Neuronal stem cell (in vitro differentiated cells): ENCODE measurements at regions not wholly inside any gene's neighbourhood (a gene's known extent, or its start where the extent isn't known, plus 50 kb on each side); places are given as distances from the start of the nearest gene placed in this dataset.

ENCODE experiments used
- DNase-seq: peaks from one replicate; pipeline ENCODE4 v3.0.0-alpha.2; 2013; ENCODE audit warnings: low spot score
- H2AFZ ChIP-seq: one replicate; pipeline ENCODE4 v1.6.1; 2013; ENCODE audit warnings: mild to moderate bottlenecking, low read length, inconsistent platforms
- H2AK5ac ChIP-seq: 2 replicates; pipeline ENCODE4 v1.6.1; 2013; ENCODE audit warnings: low read depth, mild to moderate bottlenecking, inconsistent platforms, low read length, moderate library complexity, mixed read lengths
- H2BK120ac ChIP-seq: 2 replicates; pipeline ENCODE4 v1.6.1; 2013; ENCODE audit warnings: low read depth, mild to moderate bottlenecking, inconsistent platforms, low read length, moderate library complexity, mixed read lengths
- H2BK12ac ChIP-seq: one replicate; pipeline ENCODE4 v1.6.1; 2013; ENCODE audit warnings: low read length, inconsistent platforms
- H2BK15ac ChIP-seq: 2 replicates; pipeline ENCODE4 v1.6.1; 2013; ENCODE audit warnings: mild to moderate bottlenecking, low read length, inconsistent platforms, mixed read lengths
- H2BK5ac ChIP-seq: one replicate; pipeline ENCODE4 v1.6.1; 2013; ENCODE audit warnings: inconsistent platforms, mild to moderate bottlenecking, low read length, moderate library complexity
- H3K14ac ChIP-seq: one replicate; pipeline ENCODE4 v1.6.1; 2013; ENCODE audit warnings: low read length, inconsistent platforms
- H3K18ac ChIP-seq: 2 replicates; pipeline ENCODE4 v1.6.1; 2013; ENCODE audit warnings: low read length, inconsistent platforms
- H3K23ac ChIP-seq: 2 replicates; pipeline ENCODE4 v1.6.1; 2013; ENCODE audit warnings: low read depth, mild to moderate bottlenecking, mixed read lengths, low read length, inconsistent platforms; ENCODE audit not compliant: poor library complexity
- H3K27ac ChIP-seq: replicated peaks from 3 replicates; pipeline ENCODE4 v1.5.1; 2013; ENCODE audit warnings: low read length, inconsistent platforms
- H3K27me3 ChIP-seq, 3 experiments: 2 replicates each; pipeline ENCODE4 v1.6.1; 2013; ENCODE audit warnings: low read length in 3 of 3, mild to moderate bottlenecking in 2 of 3, inconsistent platforms in 1 of 3, low read depth in 1 of 3, mixed read lengths in 1 of 3, moderate library complexity in 1 of 3; ENCODE audit not compliant: control insufficient read depth in 3 of 3, insufficient read depth in 3 of 3
- H3K36me3 ChIP-seq, 2 donors: replicated peaks in 1 of 2; 2 replicates each; pipeline ENCODE4 v1.6.1; 2013; ENCODE audit warnings: low read length in 2 of 2; ENCODE audit not compliant: control insufficient read depth in 2 of 2, insufficient read depth in 2 of 2
- H3K4ac ChIP-seq: 2 replicates; pipeline ENCODE4 v1.6.1; 2013; ENCODE audit warnings: inconsistent platforms, mild to moderate bottlenecking, low read length, moderate library complexity
- H3K4me1 ChIP-seq, 2 donors: 1 replicate in 1 of 2; 2 replicates in 1 of 2; pipeline ENCODE4 v1.6.1; 2013; ENCODE audit warnings: low read length in 2 of 2, low read depth in 1 of 2; ENCODE audit not compliant: control insufficient read depth in 2 of 2, insufficient read depth in 1 of 2
- H3K4me2 ChIP-seq: one replicate; pipeline ENCODE4 v1.6.1; 2013; ENCODE audit warnings: mild to moderate bottlenecking, low read length, inconsistent platforms; ENCODE audit not compliant: insufficient read depth, poor library complexity, severe bottlenecking
- H3K4me3 ChIP-seq, 2 donors: 2 replicates each; pipeline ENCODE4 v1.5.1; 2013; ENCODE audit warnings: low read length in 2 of 2, mild to moderate bottlenecking in 2 of 2, inconsistent platforms in 1 of 2, moderate library complexity in 1 of 2
- H3K79me1 ChIP-seq: one replicate; pipeline ENCODE4 v1.6.1; 2013; ENCODE audit warnings: low read depth, mild to moderate bottlenecking, inconsistent platforms, low read length, moderate library complexity
- H3K9ac ChIP-seq: one replicate; pipeline ENCODE4 v1.6.1; 2013; ENCODE audit warnings: mild to moderate bottlenecking, low read depth, low read length, inconsistent platforms; ENCODE audit not compliant: poor library complexity
- H3K9me3 ChIP-seq, 2 donors: replicated peaks in 1 of 2; 2 replicates each; pipeline versions ENCODE3 to v1.6.1; 2013; ENCODE audit warnings: low read length in 2 of 2, mild to moderate bottlenecking in 2 of 2, inconsistent platforms in 1 of 2, low read depth in 1 of 2, mixed read lengths in 1 of 2, moderate library complexity in 1 of 2; ENCODE audit not compliant: control insufficient read depth in 2 of 2, insufficient read depth in 1 of 2
- H4K8ac ChIP-seq: one replicate; pipeline ENCODE4 v1.6.1; 2013; ENCODE audit warnings: low read depth, mild to moderate bottlenecking, inconsistent platforms, low read length, moderate library complexity
- H4K91ac ChIP-seq: one replicate; pipeline ENCODE4 v1.6.1; 2013; ENCODE audit warnings: low read length, low read depth, mild to moderate bottlenecking, inconsistent platforms; ENCODE audit not compliant: poor library complexity
- WGBS, 2 donors: extraction: QIAGEN DNeasy Blood & Tissue Kit; methylation state at CpG; one replicate each; pipeline ENCODE4 v1.1.7; 2013; ENCODE audit warnings: missing lambda C conversion rate in 2 of 2, mixed read lengths in 1 of 2; ENCODE audit not compliant: insufficient read length in 2 of 2, insufficient replicate concordance in 1 of 2; ENCODE audit errors: extremely low coverage in 2 of 2; 5-methylcytosine and 5-hydroxymethylcytosine counted together

DNA sequence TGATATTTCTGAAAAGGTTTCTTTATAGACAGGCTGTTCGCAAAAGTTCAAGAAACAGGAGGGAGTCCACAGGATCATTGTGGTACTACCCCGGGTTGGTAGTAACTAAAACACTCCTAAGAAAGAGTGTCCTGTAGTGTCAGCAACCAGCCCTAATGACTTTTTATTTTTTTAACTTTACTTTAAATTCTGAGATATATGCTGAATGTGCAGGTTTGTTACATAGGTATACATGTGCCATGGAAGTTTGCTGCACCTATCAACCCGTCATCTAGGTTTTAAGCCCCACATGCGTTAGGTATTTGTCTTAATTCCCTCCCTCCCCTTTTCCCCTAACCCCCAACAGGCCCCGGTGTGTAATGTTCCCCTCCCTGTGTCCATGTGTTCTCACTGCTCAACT lies 1396.9 kb upstream of the ZEB2 start:
- Histone ChIP-seq H3K14ac (no peak overlapping the region), H3K4ac (no peak overlapping the region), H3K36me3 (no peaks in the 10 kb centered on the region), H2BK120ac (no peak overlapping the region), H3K9ac (no peak overlapping the region), H3K27ac (no peak overlapping the region), H3K9me3 (no peaks in the 10 kb centered on the region), H2BK12ac (no peak overlapping the region), H3K79me1 (no peaks in the 10 kb centered on the region), H3K27me3 (no peaks in the 10 kb centered on the region), H3K23ac (no peak overlapping the region), H4K8ac (no peak overlapping the region), H3K4me2 (no peak overlapping the region), H3K18ac (no peak overlapping the region), H3K4me1 (peaks cover 0 to 2% of the 10 kb centered on the region in 2 donors), H3K4me3 (no peak overlapping the region), H2AFZ (no peak overlapping the region), H2BK5ac (no peak overlapping the region), H4K91ac (no peak overlapping the region), H2AK5ac (no peak overlapping the region), H2BK15ac (no peak overlapping the region)
- no CpG with 5 or more reads among the region's 5 CpGs for WGBS, 2 donors
- no peak for DNase-seq

DNA sequence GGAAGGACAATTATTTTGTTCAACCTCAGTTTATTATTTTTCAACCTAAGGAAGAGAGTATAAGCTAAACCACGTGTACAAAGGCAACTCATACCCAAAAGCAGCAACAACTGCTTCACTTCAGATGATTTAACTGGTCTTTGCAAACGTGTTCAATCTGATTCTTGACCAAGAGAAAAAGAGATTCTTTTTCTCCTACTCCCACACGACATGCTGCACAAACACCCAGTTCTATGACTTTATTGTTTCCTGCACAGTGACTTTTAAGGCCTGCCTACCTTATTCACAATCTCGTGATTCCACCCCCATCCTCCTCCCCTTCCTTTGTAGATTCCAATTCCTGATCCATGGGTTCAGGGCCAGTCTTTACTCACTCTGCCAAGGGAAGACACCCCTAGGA lies 1394.8 kb upstream of the ZEB2 start:
- WGBS, 2 donors = no CpG with 5 or more reads among the region's 4 CpGs

DNA sequence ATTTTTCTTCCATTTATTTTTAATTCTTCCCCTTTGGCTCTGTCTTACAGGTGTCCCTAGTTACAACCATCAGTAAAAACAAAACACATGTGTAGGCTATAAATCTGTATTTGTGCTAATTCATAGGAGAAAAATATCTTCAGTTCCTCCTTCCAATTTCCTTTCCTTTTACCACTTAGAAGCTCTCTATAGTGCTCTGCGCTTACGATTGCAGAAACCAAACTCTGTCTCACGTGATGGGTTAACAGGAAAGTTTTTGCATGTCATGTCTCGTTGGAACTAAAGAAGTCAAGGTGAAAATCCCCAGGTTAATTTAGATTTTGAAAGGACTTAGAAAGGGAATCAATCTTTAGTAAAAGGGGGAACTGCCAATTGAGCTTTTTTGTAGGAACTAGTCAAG lies 1390.5 kb upstream of the ZEB2 start:
- H3K79me1 ChIP-seq = no peaks in the 10 kb centered on the region
- no peak overlapping the region for H3K4me3 ChIP-seq
- WGBS, 2 donors = no CpG with 5 or more reads among the region's 4 CpGs
- no peak overlapping the region for H2BK12ac ChIP-seq
- no peak overlapping the region for H2BK5ac ChIP-seq
- H2BK120ac ChIP-seq = no peak overlapping the region
- H3K4ac ChIP-seq = no peak overlapping the region
- no peak overlapping the region for H2BK15ac ChIP-seq
- H4K91ac ChIP-seq = no peak overlapping the region
- no peaks in the 10 kb centered on the region for H3K27me3 ChIP-seq
- H3K27ac ChIP-seq = no peak overlapping the region
- peaks cover 0 to 2% of the 10 kb centered on the region in 2 donors for H3K4me1 ChIP-seq
- H3K14ac ChIP-seq = no peak overlapping the region
- no peak overlapping the region for H4K8ac ChIP-seq
- no peak overlapping the region for H3K23ac ChIP-seq
- H3K9ac ChIP-seq = no peak overlapping the region
- no peak for DNase-seq
- no peak overlapping the region for H2AK5ac ChIP-seq
- H3K18ac ChIP-seq = no peak overlapping the region
- H2AFZ ChIP-seq = no peak overlapping the region
- no peaks in the 10 kb centered on the region for H3K36me3 ChIP-seq
- no peaks in the 10 kb centered on the region for H3K9me3 ChIP-seq
- no peak overlapping the region for H3K4me2 ChIP-seq

More for the DNA sequence above, 1394.8 kb upstream of the ZEB2 start:
- Histone ChIP-seq H3K18ac (no peak overlapping the region), H3K4me1 (peaks cover 0 to 2% of the 10 kb centered on the region in 2 donors), H3K9ac (no peak overlapping the region), H3K36me3 (no peaks in the 10 kb centered on the region), H3K4ac (no peak overlapping the region), H2BK12ac (no peak overlapping the region), H4K8ac (no peak overlapping the region), H2AFZ (peak overlapping the region; percentile 74), H3K4me2 (no peak overlapping the region), H2BK120ac (no peak overlapping the region), H3K9me3 (no peaks in the 10 kb centered on the region), H3K14ac (no peak overlapping the region), H2BK5ac (no peak overlapping the region), H4K91ac (no peak overlapping the region), H3K4me3 (no peak overlapping the region), H3K27me3 (no peaks in the 10 kb centered on the region), H3K23ac (no peak overlapping the region), H3K27ac (no peak overlapping the region), H2AK5ac (no peak overlapping the region), H3K79me1 (no peaks in the 10 kb centered on the region), H2BK15ac (no peak overlapping the region)
- no peak for DNase-seq

DNA sequence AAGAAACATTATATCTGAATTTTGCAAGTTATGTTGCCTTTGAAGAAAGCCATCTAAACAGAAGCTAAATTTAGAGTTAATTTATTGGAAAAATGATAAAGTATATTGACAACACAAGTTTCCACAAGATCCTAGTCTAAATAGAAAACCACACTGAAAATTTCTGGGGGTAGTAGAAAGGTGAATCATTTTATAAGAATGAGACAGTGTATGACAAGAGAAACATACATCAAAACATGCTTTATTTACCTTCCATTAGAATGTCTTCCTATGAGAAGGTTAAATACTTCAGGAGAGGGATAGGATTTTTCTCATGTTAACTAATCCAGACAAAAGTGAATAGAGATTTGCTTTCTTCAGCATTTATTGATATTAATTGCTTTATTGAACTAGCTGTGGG lies 1389.8 kb upstream of the ZEB2 start:
- H2AFZ ChIP-seq = no peak overlapping the region
- no peak overlapping the region for H2AK5ac ChIP-seq
- peaks cover 0 to under 1% of the 10 kb centered on the region in 2 donors for H3K4me1 ChIP-seq
- H2BK15ac ChIP-seq = no peak overlapping the region
- no peak overlapping the region for H2BK120ac ChIP-seq
- H3K4ac ChIP-seq = no peak overlapping the region
- no peak for DNase-seq
- H2BK5ac ChIP-seq = no peak overlapping the region
- H4K91ac ChIP-seq = no peak overlapping the region
- no peak overlapping the region for H3K27ac ChIP-seq
- no peak overlapping the region for H3K4me2 ChIP-seq
- no peaks in the 10 kb centered on the region for H3K27me3 ChIP-seq
- no peak overlapping the region for H3K4me3 ChIP-seq
- H3K79me1 ChIP-seq = no peaks in the 10 kb centered on the region
- no peaks in the 10 kb centered on the region for H3K9me3 ChIP-seq
- H3K9ac ChIP-seq = no peak overlapping the region
- H4K8ac ChIP-seq = no peak overlapping the region
- no peak overlapping the region for H3K23ac ChIP-seq
- no peak overlapping the region for H2BK12ac ChIP-seq
- no peak overlapping the region for H3K14ac ChIP-seq
- no peaks in the 10 kb centered on the region for H3K36me3 ChIP-seq
- H3K18ac ChIP-seq = no peak overlapping the region
